Breast epithelium (tissue), 4 donors: ENCODE measurements at regions not wholly inside any gene's neighbourhood (a gene's known extent, or its start where the extent isn't known, plus 50 kb on each side); places are given as distances from the start of the nearest gene placed in this dataset.

Experiments
- DNase-seq, 2 donors: peaks; one replicate each; pipeline ENCODE4 v3.0.0-alpha.2; 2019; ENCODE audit warnings: low spot score in 2 of 2
- H3K27ac ChIP-seq, 2 donors: fragments of 200-600 bp; sonication (generic) in 1 of 2; one replicate each; pipeline ENCODE4 v1.5.1; 2016 to 2019; ENCODE audit warnings: mild to moderate bottlenecking in 1 of 2
- H3K27me3 ChIP-seq, 2 donors: fragments of 200-600 bp; sonication (generic) in 1 of 2; one replicate each; pipeline versions ENCODE4 v1.5.1 to v1.6.0; 2017 to 2019; ENCODE audit warnings: control low read depth in 1 of 2, mild to moderate bottlenecking in 1 of 2
- H3K36me3 ChIP-seq: fragments of 200-600 bp; one replicate; pipeline ENCODE4 v1.5.1; 2019
- H3K4me1 ChIP-seq, 2 donors: fragments of 200-600 bp; sonication (generic); one replicate each; pipeline ENCODE4 v1.5.1; 2016 to 2019; ENCODE audit warnings: control low read depth in 1 of 2
- H3K4me3 ChIP-seq, 3 donors: fragments of 200-600 bp; sonication (generic); 1 replicate in 2 of 3; 2 replicates in 1 of 3; pipeline ENCODE4 v1.5.1; 2016 to 2019; ENCODE audit warnings: mild to moderate bottlenecking in 3 of 3, moderate library complexity in 2 of 3
- H3K9me3 ChIP-seq, 2 donors: fragments of 200-600 bp; sonication (generic) in 1 of 2; one replicate each; pipeline ENCODE4 v1.5.1; 2016 to 2019; ENCODE audit warnings: control low read depth in 1 of 2
- CTCF ChIP-seq, 3 donors: fragments of 450-650 bp; IDR thresholded peaks; one replicate each; pipeline ENCODE4 v1.5.1; 2016 to 2017; ENCODE audit warnings: antibody characterized with exemption in 3 of 3, mild to moderate bottlenecking in 3 of 3, moderate library complexity in 3 of 3
- POLR2A ChIP-seq: fragments of 450-650 bp; IDR thresholded peaks from one replicate; pipeline ENCODE4 v1.6.1; 2016; ENCODE audit warnings: antibody characterized with exemption, mild to moderate bottlenecking, moderate library complexity
- POLR2AphosphoS5 ChIP-seq, 3 donors: sonication (generic); formaldehyde crosslinking; IDR thresholded peaks; one replicate each; pipeline ENCODE4 v1.6.1; 2017; ENCODE audit warnings: antibody characterized with exemption in 3 of 3
- intact Hi-C: fragments of 100-400 bp; cut with DNase I; formaldehyde crosslinking; loops from one replicate; pipeline ENCODE4 v1.15.1; 2023; ENCODE audit warnings: low total_unique reads

- Histone ChIP-seq H3K9me3 (peaks cover 0 to 4% of the 10 kb centered on the region in 2 donors), H3K36me3 (no peaks in the 10 kb centered on the region), H3K27me3 (no peaks in the 10 kb centered on the region), H3K27ac (no peak overlapping the region), H3K4me3 (no peak overlapping the region), H3K4me1 (no peaks in the 10 kb centered on the region)
- no peak for TF ChIP-seq POLR2AphosphoS5 (IDR thresholded peaks at IDR 0.05)
- TF ChIP-seq CTCF (IDR thresholded peaks at IDR 0.05), result no peak
- TF ChIP-seq POLR2A, result no peak
- DNase-seq, result no peak
- intact Hi-C loops, result no loop called here
Observed at GRCh38 chr1:222229672-222230312, 318.1 kb downstream of the HHIPL2 start.

GRCh38 chr1:222225316-222225691, 322.6 kb downstream of the HHIPL2 start:
- peaks cover 0 to 4% of the 10 kb centered on the region in 2 donors for H3K9me3 ChIP-seq
- H3K36me3 ChIP-seq, result no peaks in the 10 kb centered on the region
- H3K4me3 ChIP-seq, result no peak overlapping the region
- no peaks in the 10 kb centered on the region for H3K27me3 ChIP-seq
- H3K4me1 ChIP-seq, result no peaks in the 10 kb centered on the region
- no peak overlapping the region for H3K27ac ChIP-seq
- no peak for DNase-seq
- intact Hi-C loops, result no loop called here
- TF ChIP-seq POLR2AphosphoS5 (IDR thresholded peaks at IDR 0.05), result no peak
- no peak for TF ChIP-seq POLR2A
- TF ChIP-seq CTCF (IDR thresholded peaks at IDR 0.05), result no peak

- no peak overlapping the region for H3K27ac ChIP-seq
- no peak overlapping the region for H3K4me3 ChIP-seq
- no peak for DNase-seq
- intact Hi-C loops, result no loop called here
- no peaks in the 10 kb centered on the region for H3K27me3 ChIP-seq
- no peaks in the 10 kb centered on the region for H3K4me1 ChIP-seq
- no peak for TF ChIP-seq CTCF (IDR thresholded peaks at IDR 0.05)
- TF ChIP-seq POLR2AphosphoS5 (IDR thresholded peaks at IDR 0.05), result no peak
- TF ChIP-seq POLR2A, result no peak
- H3K9me3 ChIP-seq, result peaks cover 0 to 4% of the 10 kb centered on the region in 2 donors
- H3K36me3 ChIP-seq, result no peaks in the 10 kb centered on the region
Observed at GRCh38 chr1:222224636-222225315, 323.1 kb downstream of the HHIPL2 start.

GRCh38 chr1:222224156-222224555, 323.7 kb downstream of the HHIPL2 start:
- Histone ChIP-seq H3K4me3 (no peak overlapping the region), H3K4me1 (no peaks in the 10 kb centered on the region), H3K27me3 (no peaks in the 10 kb centered on the region), H3K27ac (no peak overlapping the region), H3K36me3 (no peaks in the 10 kb centered on the region), H3K9me3 (peaks cover 0 to 4% of the 10 kb centered on the region in 2 donors)
- TF ChIP-seq POLR2AphosphoS5 (IDR thresholded peaks at IDR 0.05) (no peak), CTCF (IDR thresholded peaks at IDR 0.05) (no peak), POLR2A (no peak)
- intact Hi-C loops, result no loop called here
- DNase-seq, result no peak

GRCh38 chr1:222223010-222223409, 324.9 kb downstream of the HHIPL2 start:
- no peaks in the 10 kb centered on the region for H3K27me3 ChIP-seq
- DNase-seq, result no peak
- H3K9me3 ChIP-seq, result peaks cover 1% of the 10 kb centered on the region in 2 donors
- intact Hi-C loops, result no loop called here
- H3K27ac ChIP-seq, result no peak overlapping the region
- H3K4me1 ChIP-seq, result no peaks in the 10 kb centered on the region
- H3K36me3 ChIP-seq, result no peaks in the 10 kb centered on the region
- TF ChIP-seq CTCF (IDR thresholded peaks at IDR 0.05), result no peak
- no peak for TF ChIP-seq POLR2AphosphoS5 (IDR thresholded peaks at IDR 0.05)
- TF ChIP-seq POLR2A, result no peak
- no peak overlapping the region for H3K4me3 ChIP-seq
